NCI-H2196 (cell line): ENCODE measurements at regions not wholly inside any gene's neighbourhood (a gene's known extent, or its start where the extent isn't known, plus 50 kb on each side); places are given as distances from the start of the nearest gene placed in this dataset.
A peak's percentile ranks its signal among the peaks of the same experiment; 100 is the strongest.

ENCODE experiments used
- DNase-seq: peaks from one replicate; lab custom pipeline; 2025; ENCODE audit not compliant: unreplicated experiment; lab: John Stamatoyannopoulos, UW

GRCh38 chr2:2682700-2683342, 351.7 kb upstream of the MYT1L start:
- DNase-seq = no peak

- DNase-seq = no peak
Measured at GRCh38 chr2:2681711-2682251, 350.7 kb upstream of the MYT1L start.

GRCh38 chr2:2681085-2681484, 350.0 kb upstream of the MYT1L start:
- no peak for DNase-seq

GRCh38 chr2:2674831-2675230, 343.8 kb upstream of the MYT1L start:
- no peak for DNase-seq

GRCh38 chr2:2673406-2673805, 342.3 kb upstream of the MYT1L start:
- no peak for DNase-seq

GRCh38 chr2:2672249-2672648, 341.2 kb upstream of the MYT1L start:
- no peak for DNase-seq

- DNase-seq = no peak
Measured at GRCh38 chr2:2671826-2672225, 340.8 kb upstream of the MYT1L start.

GRCh38 chr2:2669316-2669715, 338.2 kb upstream of the MYT1L start:
- no peak for DNase-seq

GRCh38 chr2:2668681-2669265, 337.7 kb upstream of the MYT1L start:
- DNase-seq = no peak

- DNase-seq = peak; percentile 37
Measured at GRCh38 chr2:2667690-2668089, 336.6 kb upstream of the MYT1L start.

GRCh38 chr2:2665834-2666133, 334.7 kb upstream of the MYT1L start:
- no peak for DNase-seq

- DNase-seq = no peak
Measured at GRCh38 chr2:2664989-2665833, 334.1 kb upstream of the MYT1L start.

GRCh38 chr2:2663401-2664036, 332.4 kb upstream of the MYT1L start:
- DNase-seq = no peak

- peak; percentile 70 for DNase-seq
Measured at GRCh38 chr2:2662847-2663356, 331.8 kb upstream of the MYT1L start.

- peak; percentile 81 for DNase-seq
Measured at GRCh38 chr2:2662037-2662846, 331.2 kb upstream of the MYT1L start.

- DNase-seq = peak; percentile 65
Measured at GRCh38 chr2:2660789-2661355, 329.8 kb upstream of the MYT1L start.

GRCh38 chr2:2657121-2657962, 326.3 kb upstream of the MYT1L start:
- DNase-seq = no peak

- DNase-seq = no peak
Measured at GRCh38 chr2:2656115-2657011, 325.3 kb upstream of the MYT1L start.
